MCF 10A (cell line): ENCODE measurements at regions not wholly inside any gene's neighbourhood (a gene's known extent, or its start where the extent isn't known, plus 50 kb on each side); places are given as distances from the start of the nearest gene placed in this dataset.

Experiments
- BruUV-seq: library from RNA; stranded (reverse); fragments of 400-500 nt; replicated peaks from 2 replicates; lab custom pipeline; 2021; lab: Mats Ljungman, UMichigan
- CTCF ChIA-PET: fragments of 300-600 bp; sonication (Branson Sonifier 250); formaldehyde crosslinking; extraction: SDS; loops from one replicate; lab custom pipeline; 2021; ENCODE audit warnings: antibody characterized with exemption, inconsistent platforms; lab: Yijun Ruan, JAX
- POLR2A ChIA-PET: fragments of 300-600, 350-650 bp; sonication (Branson Sonifier 250); formaldehyde crosslinking; extraction: SDS; loops from one replicate; lab custom pipeline; 2020; ENCODE audit warnings: antibody characterized with exemption, inconsistent platforms; lab: Yijun Ruan, JAX
- DNase-seq: peaks from one replicate; pipeline ENCODE4 v3.0.0-alpha.2; 2018; ENCODE audit not compliant: unreplicated experiment
- H3K27ac Mint-ChIP-seq: one replicate; pipeline ENCODE4 v1.8.0; 2022; ENCODE audit warnings: mild to moderate bottlenecking, low read depth, mixed read lengths; ENCODE audit not compliant: unreplicated experiment
- H3K27me3 Mint-ChIP-seq: one replicate; pipeline ENCODE4 v1.8.0; 2022; ENCODE audit warnings: mixed read lengths; ENCODE audit not compliant: insufficient read depth, unreplicated experiment
- H3K36me3 Mint-ChIP-seq: one replicate; pipeline ENCODE4 v1.8.0; 2022; ENCODE audit warnings: mild to moderate bottlenecking, moderate library complexity, mixed read lengths; ENCODE audit not compliant: insufficient read depth, unreplicated experiment
- H3K4me1 Mint-ChIP-seq: one replicate; pipeline ENCODE4 v1.8.0; 2022; ENCODE audit warnings: mixed read lengths; ENCODE audit not compliant: insufficient read depth, unreplicated experiment
- H3K4me3 Mint-ChIP-seq: one replicate; pipeline ENCODE4 v1.8.0; 2022; ENCODE audit warnings: mild to moderate bottlenecking, moderate library complexity, mixed read lengths; ENCODE audit not compliant: unreplicated experiment
- H3K9me3 Mint-ChIP-seq: one replicate; pipeline ENCODE4 v1.8.0; 2022; ENCODE audit warnings: mixed read lengths; ENCODE audit not compliant: unreplicated experiment
- intact Hi-C: fragments of 100-400 bp; cut with micrococcal nuclease; formaldehyde crosslinking; loops from 2 replicates; pipeline ENCODE4 v1.14.1; 2022
- TF ChIP-seq, protein P1 (sequence below): fragments of 200-600 bp; IDR thresholded peaks from one replicate; pipeline ENCODE4 v1.8.0; 2022; ENCODE audit warnings: antibody characterized with exemption, mild to moderate bottlenecking; ENCODE audit not compliant: unreplicated experiment

DNA sequence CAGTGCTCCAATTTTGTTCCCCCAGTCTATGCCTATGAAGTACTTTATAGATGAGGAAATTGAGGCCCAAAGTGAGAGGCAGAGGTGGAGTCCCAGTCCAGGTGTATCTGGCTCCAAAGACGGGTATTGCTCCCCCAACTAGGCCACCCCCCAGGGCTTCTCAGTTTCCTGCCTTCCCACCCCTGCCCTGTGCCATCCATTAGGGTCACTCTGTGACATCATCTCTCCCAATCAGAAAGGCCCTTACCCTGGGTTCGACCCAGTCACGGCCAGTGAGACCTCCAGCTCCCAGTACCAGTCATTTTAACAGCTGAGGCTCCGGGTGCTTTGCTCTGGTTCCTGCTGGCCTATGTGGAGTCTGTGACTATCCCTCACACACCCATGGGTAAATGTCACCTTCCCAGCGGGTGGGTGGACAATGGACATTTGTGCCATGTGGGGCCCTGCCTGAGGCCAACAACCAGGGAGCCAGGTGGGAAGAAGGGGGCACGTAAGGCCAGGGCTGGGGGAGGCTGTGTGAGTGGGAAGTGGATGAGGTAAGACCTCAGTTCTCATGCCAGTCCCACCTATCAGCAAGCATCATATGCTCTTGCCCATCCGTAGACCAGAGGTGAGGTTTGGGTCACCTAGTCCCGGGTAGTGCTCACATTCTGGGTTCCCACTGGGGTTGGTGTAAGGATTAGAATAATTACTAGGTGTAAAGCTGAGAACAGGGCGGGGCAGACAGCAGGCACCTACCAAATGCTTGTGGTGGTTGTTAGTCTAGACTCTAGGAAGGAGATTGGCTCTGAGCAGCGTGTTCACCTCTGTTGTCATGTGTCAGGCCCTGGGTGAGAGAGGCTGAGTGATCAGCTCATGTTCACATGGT is 685.9 kb downstream of the MATN1 start:
- ChIA-PET POLR2A (interaction anchor here (0.6 kb wide), 1 partner anchor 27 kb away, joined by 3 read pairs; no protein-coding TSS in a partner anchor), CTCF (no interaction called here)
- H3K27me3 Mint-ChIP-seq: no peaks in the 10 kb centered on the region
- intact Hi-C loops: no loop called here
- H3K9me3 Mint-ChIP-seq: peaks cover 9% of the 10 kb centered on the region
- H3K4me3 Mint-ChIP-seq: no peak overlapping the region
- BruUV-seq: no TSS peak
- TF ChIP-seq, protein P1, sequence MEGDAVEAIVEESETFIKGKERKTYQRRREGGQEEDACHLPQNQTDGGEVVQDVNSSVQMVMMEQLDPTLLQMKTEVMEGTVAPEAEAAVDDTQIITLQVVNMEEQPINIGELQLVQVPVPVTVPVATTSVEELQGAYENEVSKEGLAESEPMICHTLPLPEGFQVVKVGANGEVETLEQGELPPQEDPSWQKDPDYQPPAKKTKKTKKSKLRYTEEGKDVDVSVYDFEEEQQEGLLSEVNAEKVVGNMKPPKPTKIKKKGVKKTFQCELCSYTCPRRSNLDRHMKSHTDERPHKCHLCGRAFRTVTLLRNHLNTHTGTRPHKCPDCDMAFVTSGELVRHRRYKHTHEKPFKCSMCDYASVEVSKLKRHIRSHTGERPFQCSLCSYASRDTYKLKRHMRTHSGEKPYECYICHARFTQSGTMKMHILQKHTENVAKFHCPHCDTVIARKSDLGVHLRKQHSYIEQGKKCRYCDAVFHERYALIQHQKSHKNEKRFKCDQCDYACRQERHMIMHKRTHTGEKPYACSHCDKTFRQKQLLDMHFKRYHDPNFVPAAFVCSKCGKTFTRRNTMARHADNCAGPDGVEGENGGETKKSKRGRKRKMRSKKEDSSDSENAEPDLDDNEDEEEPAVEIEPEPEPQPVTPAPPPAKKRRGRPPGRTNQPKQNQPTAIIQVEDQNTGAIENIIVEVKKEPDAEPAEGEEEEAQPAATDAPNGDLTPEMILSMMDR: no peak
- H3K27ac Mint-ChIP-seq: no peak overlapping the region
- H3K4me1 Mint-ChIP-seq: no peaks in the 10 kb centered on the region
- H3K36me3 Mint-ChIP-seq: no peaks in the 10 kb centered on the region
- no peak for DNase-seq

DNA sequence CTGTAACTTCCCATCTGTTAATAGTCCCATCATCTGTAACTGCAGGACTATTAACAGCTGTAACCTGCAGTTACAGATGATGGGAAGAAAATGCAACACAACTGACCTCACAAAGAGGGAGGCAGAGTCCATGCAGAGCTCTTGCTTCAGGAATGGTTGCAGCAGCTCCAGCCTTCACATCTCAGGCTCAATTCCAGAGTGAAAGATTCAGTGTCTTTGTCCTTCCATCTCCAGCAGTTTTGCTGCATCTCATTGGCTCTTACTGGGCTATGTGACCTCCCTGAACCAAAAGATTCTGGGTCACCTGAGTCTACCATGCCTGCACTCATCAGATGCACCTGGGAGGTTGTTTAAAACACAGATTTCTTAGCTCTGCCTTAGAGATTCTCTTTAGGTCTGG is 686.7 kb downstream of the MATN1 start:
- no peaks in the 10 kb centered on the region for H3K27me3 Mint-ChIP-seq
- no peak overlapping the region for H3K4me3 Mint-ChIP-seq
- intact Hi-C loops: no loop called here
- ChIA-PET CTCF (interaction anchor here (0.5 to 1.1 kb wide), 2 partner anchors 9 to 270 kb away, joined by 3 read pairs; no protein-coding TSS in a partner anchor), POLR2A (interaction anchor here (0.6 kb wide), 1 partner anchor 27 kb away, joined by 3 read pairs; no protein-coding TSS in a partner anchor)
- peaks cover 9% of the 10 kb centered on the region for H3K9me3 Mint-ChIP-seq
- TF ChIP-seq, protein P1: no peak
- no peak overlapping the region for H3K27ac Mint-ChIP-seq
- no TSS peak for BruUV-seq
- no peak for DNase-seq
- no peaks in the 10 kb centered on the region for H3K36me3 Mint-ChIP-seq
- H3K4me1 Mint-ChIP-seq: no peaks in the 10 kb centered on the region

DNA sequence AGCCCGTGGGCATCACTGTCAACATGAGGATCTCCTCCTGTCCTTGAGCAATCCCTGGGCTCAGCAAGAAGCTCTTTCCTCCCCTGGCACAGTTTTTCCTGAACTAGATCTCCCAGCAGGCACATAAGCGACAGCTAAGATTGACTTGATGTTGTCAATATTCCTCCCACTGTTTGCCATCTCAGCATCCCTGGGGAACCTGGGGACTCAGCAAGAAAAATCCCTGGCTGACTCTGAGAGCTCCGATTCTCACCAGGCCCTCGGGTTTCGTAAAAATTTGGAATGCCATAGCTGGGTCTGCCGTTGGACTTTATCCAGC is 687.2 kb downstream of the MATN1 start:
- Mint-ChIP-seq H3K27me3 (peaks cover 2% of the 10 kb centered on the region), H3K27ac (no peak overlapping the region), H3K36me3 (no peaks in the 10 kb centered on the region), H3K4me1 (no peaks in the 10 kb centered on the region), H3K4me3 (no peak overlapping the region), H3K9me3 (peaks cover 9% of the 10 kb centered on the region)
- ChIA-PET CTCF (interaction anchor here (0.5 to 1.1 kb wide), 2 partner anchors 8 to 270 kb away, joined by 3 read pairs; no protein-coding TSS in a partner anchor), POLR2A (no interaction called here)
- BruUV-seq: no TSS peak
- TF ChIP-seq, protein P1: no peak
- intact Hi-C loops: no loop called here
- DNase-seq: no peak

DNA sequence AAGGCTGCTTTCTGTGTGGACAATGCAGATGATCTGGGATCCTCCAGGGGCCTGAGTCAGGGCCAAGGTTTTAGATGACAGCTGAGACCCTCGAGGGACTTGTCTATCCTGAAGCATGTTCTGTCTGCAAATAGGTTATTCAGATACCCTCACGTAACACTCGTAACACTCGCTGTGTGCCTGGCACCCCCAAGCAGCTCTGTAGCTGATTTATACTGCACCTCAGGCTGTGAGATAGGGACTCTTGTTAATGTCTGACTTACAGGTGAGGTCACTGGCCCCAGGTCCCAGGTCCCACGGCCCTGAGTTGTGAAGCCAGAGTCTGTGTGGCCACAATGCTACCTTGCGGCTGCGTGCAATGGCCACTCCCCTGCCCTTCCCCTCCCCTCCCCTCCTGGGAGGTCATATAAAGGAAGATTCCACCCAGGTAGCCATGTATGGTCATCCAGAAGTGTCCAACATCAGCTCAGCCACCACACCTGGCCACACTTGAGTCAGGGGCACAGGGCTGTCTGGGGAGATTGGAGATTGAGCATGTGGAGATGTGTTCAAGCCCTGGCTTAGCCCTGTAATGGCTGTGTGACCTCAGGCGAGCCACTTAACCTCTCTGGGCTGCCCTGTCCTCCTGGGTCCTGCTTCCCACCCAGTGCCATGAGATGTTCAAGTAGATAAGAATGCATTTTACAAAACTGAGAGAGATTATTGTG is 687.7 kb downstream of the MATN1 start:
- ChIA-PET POLR2A (interaction anchor here (0.6 kb wide), 1 partner anchor 243 kb away, joined by 4 read pairs; no protein-coding TSS in a partner anchor), CTCF (interaction anchor here (0.5 to 1.1 kb wide), 2 partner anchors 8 to 523 kb away, joined by 3 read pairs; no protein-coding TSS in a partner anchor)
- no TSS peak for BruUV-seq
- TF ChIP-seq, protein P1: no peak
- no peak for DNase-seq
- Mint-ChIP-seq H3K9me3 (peaks cover 9% of the 10 kb centered on the region), H3K36me3 (no peaks in the 10 kb centered on the region), H3K27me3 (peaks cover 7% of the 10 kb centered on the region), H3K4me1 (no peaks in the 10 kb centered on the region), H3K4me3 (no peak overlapping the region), H3K27ac (no peak overlapping the region)
- intact Hi-C loops: no loop called here
